Psoas muscle (tissue), 7 donors: ENCODE measurements at regions not wholly inside any gene's neighbourhood (a gene's known extent, or its start where the extent isn't known, plus 50 kb on each side); places are given as distances from the start of the nearest gene placed in this dataset.
"Not testable (repeated sequence)": the region's sequence is repeated elsewhere in the genome, so short reads cannot be mapped to it uniquely, and the experiment has no call there.

Source experiments
- ATAC-seq, 4 donors: fragments of 200-7000 bp; cut with Tn5 transposase; one replicate each; pipeline ENCODE4 v1.9.1; 2020; ENCODE audit warnings: moderate library complexity in 3 of 4, mild to moderate bottlenecking in 2 of 4
- DNase-seq, 2 donors: peaks; one replicate each; pipeline ENCODE4 v3.0.0-alpha.2; 2020
- H3K27ac ChIP-seq: fragments of 200-600 bp; one replicate; pipeline ENCODE4 v1.8.0; 2022
- H3K27me3 ChIP-seq, 3 donors: fragments of 200-600 bp in 1 of 3; one replicate each; pipeline versions ENCODE4 v1.6.1 to v1.8.0; 2013 to 2022; ENCODE audit warnings: low read length in 2 of 3, mild to moderate bottlenecking in 2 of 3, moderate library complexity in 1 of 3; ENCODE audit not compliant: insufficient read depth in 3 of 3
- H3K36me3 ChIP-seq, 2 donors: fragments of 200-600 bp in 1 of 2; one replicate each; pipeline versions ENCODE4 v1.6.1 to v1.8.0; 2013 to 2022; ENCODE audit warnings: low read depth in 1 of 2, mild to moderate bottlenecking in 1 of 2, moderate library complexity in 1 of 2; ENCODE audit not compliant: insufficient read depth in 1 of 2
- H3K4me1 ChIP-seq: fragments of 200-600 bp; one replicate; pipeline ENCODE4 v1.8.0; 2022
- H3K4me3 ChIP-seq: fragments of 200-600 bp; one replicate; pipeline ENCODE4 v1.8.0; 2022; ENCODE audit warnings: mild to moderate bottlenecking
- H3K9me3 ChIP-seq: fragments of 200-600 bp; one replicate; pipeline ENCODE4 v1.8.0; 2022
- WGBS, 3 donors: extraction: QIAGEN DNeasy Blood & Tissue Kit; methylation state at CpG; one replicate each; pipeline versions ENCODE4 v1.1.6 to v1.1.7; 2013; 5-methylcytosine and 5-hydroxymethylcytosine counted together
- intact Hi-C, 2 donors: fragments of 100-400 bp; cut with DNase I; formaldehyde crosslinking; loops; one replicate each; pipeline versions ENCODE4 v1.11.0 to v1.14.2; 2022
- TF ChIP-seq, protein P1 (sequence below): fragments of 200-600 bp; IDR thresholded peaks from one replicate; pipeline ENCODE4 v1.8.0; 2022; ENCODE audit warnings: antibody characterized with exemption
- donor health status: healthy with polysubstance abuse.
- donor health status: DM: no; HTN: no; CAD: no; lungs with moderate emphysema.
- donor health status: Bipolar disorder and iron deficiency.
- donor health status: healthy.
- donor health status: DM: yes; HTN: yes; CAD: no.
- donor health status: DM: no; HTN: no; CAD: no.
- donor health status: DM: yes; HTN: yes; CAD: no.

DNA sequence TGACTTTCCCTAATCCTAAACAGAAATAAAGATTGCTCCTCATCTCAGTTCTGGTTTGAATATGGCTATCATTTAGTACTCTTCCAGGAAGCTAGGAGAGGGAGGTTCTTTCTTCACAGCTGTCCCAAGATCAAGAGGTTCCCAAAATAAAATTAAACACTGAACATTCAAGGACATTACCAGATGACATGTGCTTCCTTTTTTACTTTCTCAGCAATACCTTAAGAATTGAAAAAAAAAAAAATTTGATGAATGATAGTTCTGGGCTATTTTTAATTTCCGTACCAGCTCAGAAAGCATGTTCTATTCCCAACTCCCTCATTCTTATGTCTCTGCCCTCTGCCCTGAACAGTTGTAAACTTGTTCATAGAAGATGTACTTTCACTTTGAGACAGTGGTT, 61.7 kb upstream of the MYL1 start:
- peak overlapping the region; percentile 36 for H3K4me3 ChIP-seq
- H3K27ac ChIP-seq = peak overlapping the region; percentile 77
- no peak for DNase-seq
- 11 to 39% (median 25%) methylated on average over 1 of the region's 1 CpG for WGBS, 3 donors
- no peaks in the 10 kb centered on the region for H3K27me3 ChIP-seq
- TF ChIP-seq, protein P1, sequence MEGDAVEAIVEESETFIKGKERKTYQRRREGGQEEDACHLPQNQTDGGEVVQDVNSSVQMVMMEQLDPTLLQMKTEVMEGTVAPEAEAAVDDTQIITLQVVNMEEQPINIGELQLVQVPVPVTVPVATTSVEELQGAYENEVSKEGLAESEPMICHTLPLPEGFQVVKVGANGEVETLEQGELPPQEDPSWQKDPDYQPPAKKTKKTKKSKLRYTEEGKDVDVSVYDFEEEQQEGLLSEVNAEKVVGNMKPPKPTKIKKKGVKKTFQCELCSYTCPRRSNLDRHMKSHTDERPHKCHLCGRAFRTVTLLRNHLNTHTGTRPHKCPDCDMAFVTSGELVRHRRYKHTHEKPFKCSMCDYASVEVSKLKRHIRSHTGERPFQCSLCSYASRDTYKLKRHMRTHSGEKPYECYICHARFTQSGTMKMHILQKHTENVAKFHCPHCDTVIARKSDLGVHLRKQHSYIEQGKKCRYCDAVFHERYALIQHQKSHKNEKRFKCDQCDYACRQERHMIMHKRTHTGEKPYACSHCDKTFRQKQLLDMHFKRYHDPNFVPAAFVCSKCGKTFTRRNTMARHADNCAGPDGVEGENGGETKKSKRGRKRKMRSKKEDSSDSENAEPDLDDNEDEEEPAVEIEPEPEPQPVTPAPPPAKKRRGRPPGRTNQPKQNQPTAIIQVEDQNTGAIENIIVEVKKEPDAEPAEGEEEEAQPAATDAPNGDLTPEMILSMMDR = no peak
- intact Hi-C loops = no loop called here
- H3K36me3 ChIP-seq = no peaks in the 10 kb centered on the region
- peaks cover 14% of the 10 kb centered on the region for H3K4me1 ChIP-seq
- no peaks in the 10 kb centered on the region for H3K9me3 ChIP-seq
- ATAC-seq = peak; percentile 68 to 95 (median 80)

DNA sequence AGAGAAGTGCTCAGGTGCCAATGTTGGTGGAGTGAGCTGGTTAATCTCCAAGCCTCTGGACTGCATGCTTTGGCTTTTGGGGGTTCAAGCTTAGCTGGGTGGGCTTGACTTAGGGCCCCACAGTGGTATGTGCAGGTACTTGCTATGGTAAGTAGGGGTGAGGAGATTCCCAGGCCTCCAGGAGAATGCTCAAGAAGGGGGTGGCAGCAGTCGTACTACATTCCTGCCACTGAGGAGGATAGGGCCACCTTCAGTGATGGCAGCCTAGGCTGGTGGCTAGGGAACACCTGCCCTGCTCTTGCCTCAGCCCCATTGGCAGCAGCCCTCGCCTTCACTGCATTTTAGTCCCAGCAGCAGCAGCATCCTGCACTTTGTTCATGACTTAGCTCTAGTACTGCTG, 55.6 kb upstream of the MYL1 start:
- peaks cover 24% of the 10 kb centered on the region for H3K4me1 ChIP-seq
- DNase-seq (no peak), ATAC-seq (no peak)
- no peaks in the 10 kb centered on the region for H3K36me3 ChIP-seq
- TF ChIP-seq, protein P1 = no peak
- intact Hi-C loops = loop anchor here in 1 of 2 donors (5.0 kb wide), 1 partner anchor 43 kb away; no protein-coding TSS in a partner anchor
- H3K27ac ChIP-seq = peak overlapping the region; percentile 5
- no peaks in the 10 kb centered on the region for H3K9me3 ChIP-seq
- 89 to 96% (median 89%) methylated on average over 2 of the region's 2 CpGs for WGBS, 3 donors
- no peaks in the 10 kb centered on the region for H3K27me3 ChIP-seq
- no peak overlapping the region for H3K4me3 ChIP-seq

DNA sequence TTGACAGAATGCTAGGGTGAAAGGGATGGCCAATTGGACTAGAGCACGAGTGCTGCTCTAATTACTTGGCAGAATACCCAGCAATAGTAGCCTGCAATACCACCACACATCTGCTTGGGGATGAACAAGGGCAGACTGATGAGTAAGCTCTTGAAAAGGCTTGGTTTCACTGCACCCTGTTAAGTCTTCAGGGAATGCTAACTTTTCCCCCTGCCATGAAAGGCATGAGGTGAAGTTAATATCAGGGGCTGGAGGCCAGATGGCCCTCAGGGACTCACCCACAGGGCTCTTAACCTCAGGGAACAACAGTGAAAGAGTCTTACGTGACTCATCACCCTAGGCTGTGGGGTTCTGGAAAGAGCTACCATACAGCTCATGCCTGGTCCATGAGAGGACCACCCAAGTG, 51.7 kb upstream of the MYL1 start:
- no peaks in the 10 kb centered on the region for H3K27me3 ChIP-seq
- intact Hi-C loops = no loop called here
- H3K9me3 ChIP-seq = no peaks in the 10 kb centered on the region
- ATAC-seq = peak; percentile 65 to 77 (median 72)
- H3K27ac ChIP-seq = peak overlapping the region; percentile 77
- H3K4me1 ChIP-seq = peaks cover 12% of the 10 kb centered on the region
- no peak overlapping the region for H3K4me3 ChIP-seq
- WGBS, 3 donors = 12 to 22% (median 15%) methylated on average over 2 of the region's 2 CpGs
- no peaks in the 10 kb centered on the region for H3K36me3 ChIP-seq
- TF ChIP-seq, protein P1 = no peak
- DNase-seq = no peak

DNA sequence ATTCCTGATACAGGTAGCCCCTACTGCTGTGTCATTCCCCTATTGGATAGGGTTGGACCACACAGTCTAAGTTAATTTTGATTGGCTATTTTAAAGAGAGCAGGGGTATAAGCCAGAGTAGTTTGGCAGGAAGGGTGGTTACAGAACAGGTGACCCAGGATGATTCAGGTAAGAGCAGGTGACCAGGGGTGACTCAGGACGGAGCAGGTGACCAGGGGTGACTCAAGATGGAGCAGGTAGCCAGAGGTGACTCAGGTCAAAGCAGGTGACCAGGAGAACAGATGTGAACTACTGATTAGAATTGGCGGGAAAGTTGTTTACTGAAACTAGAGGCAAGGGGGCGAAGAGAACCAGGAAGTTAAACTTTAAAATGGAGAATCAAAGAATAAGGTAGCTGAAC, 50.5 kb upstream of the MYL1 start:
- DNase-seq, ATAC-seq, H3K36me3 ChIP-seq, intact Hi-C loops, H3K27me3 ChIP-seq, H3K4me3 ChIP-seq, H3K4me1 ChIP-seq, H3K9me3 ChIP-seq: not testable (repeated sequence)
- H3K27ac ChIP-seq = peak overlapping the region; percentile 77
- WGBS, 3 donors = 78 to 96% (median 89%) methylated on average over 3 of the region's 3 CpGs
